K562 (cell line): ENCODE measurements at regions not wholly inside any gene's neighbourhood (a gene's known extent, or its start where the extent isn't known, plus 50 kb on each side); places are given as distances from the start of the nearest gene placed in this dataset.

Source experiments
- ATAC-seq: fragments of 200-7000 bp; cut with Tn5 transposase; 3 replicates; pipeline ENCODE4 v1.9.1; 2020; ENCODE audit warnings: moderate library complexity
- BruUV-seq: library from RNA; stranded (reverse); fragments of 400-500 nt; replicated peaks from 2 replicates; lab custom pipeline; 2021; lab: Mats Ljungman, UMichigan
- CTCF ChIA-PET: fragments of 300-600 bp; formaldehyde crosslinking; extraction: SDS; loops from one replicate; lab custom pipeline; 2021; ENCODE audit warnings: low intra/inter-chr PET ratio; lab: Yijun Ruan, JAX
- POLR2A ChIA-PET: fragments of 300-600, 350-650 bp; sonication (Branson Sonifier 250); formaldehyde crosslinking; extraction: SDS; loops from one replicate; lab custom pipeline; 2021; ENCODE audit warnings: antibody characterized with exemption, inconsistent platforms; lab: Yijun Ruan, JAX
- DNase-seq, 4 experiments: peaks; one replicate each; pipeline versions ENCODE4 v3.0.0 to v3.0.0-alpha.2; 2011 to 2018; ENCODE audit warnings: low spot score in 3 of 4, mixed read lengths in 3 of 4; ENCODE audit errors: extremely low read depth in 1 of 4
- FAIRE-seq: peaks from 2 replicates; lab custom pipeline; 2011; peaks lifted over from hg19 to GRCh38; lab: Jason Lieb, UNC
- H2AFZ ChIP-seq: 2 replicates; pipeline ENCODE4 v1.6.0; 2011; ENCODE audit warnings: low read depth, low read length, control low read depth, inconsistent platforms
- H3K27ac ChIP-seq: fragments of 200-600 bp; 3 replicates; pipeline ENCODE4 v1.8.0; 2011; ENCODE audit warnings: low read depth, mild to moderate bottlenecking, control low read depth, inconsistent platforms, low read length, moderate library complexity, mixed read lengths; ENCODE audit errors: extremely low read depth
- H3K27me3 ChIP-seq, 2 experiments: fragments of 300-600 bp in 1 of 2; 2 replicates in 1 of 2; 3 replicates in 1 of 2; pipeline versions ENCODE4 v1.6.0 to v1.8.0; 2011; ENCODE audit warnings: inconsistent platforms in 2 of 2, low read length in 2 of 2, mild to moderate bottlenecking in 1 of 2, mixed read lengths in 1 of 2, moderate library complexity in 1 of 2; ENCODE audit not compliant: control insufficient read depth in 2 of 2, insufficient read depth in 2 of 2
- H3K36me3 ChIP-seq: fragments of 300-600 bp; 3 replicates; pipeline ENCODE4 v1.8.0; 2011; ENCODE audit warnings: mild to moderate bottlenecking, low read length, inconsistent platforms; ENCODE audit not compliant: control insufficient read depth, insufficient read depth
- H3K4me1 ChIP-seq, 2 experiments: fragments of 200-600 bp in 1 of 2; replicated peaks in 1 of 2; 2 replicates in 1 of 2; 3 replicates in 1 of 2; pipeline versions ENCODE4 v1.5.1 to v1.8.0; 2011; ENCODE audit warnings: inconsistent platforms in 2 of 2, low read length in 2 of 2, mild to moderate bottlenecking in 1 of 2, mixed read lengths in 1 of 2, moderate library complexity in 1 of 2; ENCODE audit not compliant: control insufficient read depth in 2 of 2, insufficient read depth in 2 of 2
- H3K4me2 ChIP-seq: 2 replicates; pipeline ENCODE4 v1.6.1; 2011; ENCODE audit warnings: low read length, control low read depth, inconsistent platforms, mixed read lengths; ENCODE audit not compliant: insufficient read depth
- H3K4me3 ChIP-seq: fragments of 200-600 bp; sonication (generic), shearing (Covaris generic); 2 replicates; pipeline ENCODE4 v1.5.1; 2016; ENCODE audit warnings: control low read depth, inconsistent platforms
- H3K79me2 ChIP-seq: fragments of 200-600 bp; 3 replicates; pipeline ENCODE4 v1.8.0; 2011; ENCODE audit warnings: low read length, inconsistent platforms; ENCODE audit not compliant: control insufficient read depth, insufficient read depth
- H3K9ac ChIP-seq, 2 experiments: 2 replicates each; pipeline versions ENCODE4 v1.6.0 to v1.6.1; 2011; ENCODE audit warnings: low read depth in 2 of 2, low read length in 2 of 2, control low read depth in 1 of 2, inconsistent platforms in 1 of 2, mild to moderate bottlenecking in 1 of 2, mixed read lengths in 1 of 2; ENCODE audit not compliant: insufficient read depth in 1 of 2
- H3K9me1 ChIP-seq: one replicate; pipeline ENCODE4 v1.6.0; 2011; ENCODE audit warnings: inconsistent platforms, mild to moderate bottlenecking, low read length, moderate library complexity; ENCODE audit not compliant: control insufficient read depth, insufficient read depth
- H3K9me3 ChIP-seq: replicated peaks from 2 replicates; pipeline ENCODE4 v1.5.1; 2011; ENCODE audit warnings: low read depth, low read length, inconsistent platforms; ENCODE audit not compliant: control insufficient read depth, insufficient read depth
- H4K20me1 ChIP-seq: replicated peaks from 2 replicates; pipeline ENCODE4 v1.6.1; 2011; ENCODE audit warnings: low read length, inconsistent platforms, mixed read lengths; ENCODE audit not compliant: control insufficient read depth, insufficient read depth
- CREB3L1 ChIP-seq: fragments of 450-650 bp; IDR thresholded peaks from 2 replicates; pipeline ENCODE4 v1.6.1; 2014; ENCODE audit warnings: low read depth, mild to moderate bottlenecking, moderate library complexity, borderline replicate concordance
- L3MBTL2 ChIP-seq: fragments of 450-650 bp; IDR thresholded peaks from 2 replicates; pipeline ENCODE4 v1.6.1; 2016; ENCODE audit warnings: mild to moderate bottlenecking, moderate library complexity
- NBN ChIP-seq: fragments of 450-650 bp; IDR thresholded peaks from 2 replicates; pipeline ENCODE4 v1.6.1; 2016; ENCODE audit warnings: low read depth, mild to moderate bottlenecking
- NR2C1 ChIP-seq, 2 experiments: fragments of 450-650 bp; IDR thresholded peaks; 2 replicates each; pipeline ENCODE4 v1.6.1; 2017; ENCODE audit warnings: mild to moderate bottlenecking in 2 of 2, antibody characterized with exemption in 1 of 2, inconsistent platforms in 1 of 2, missing compliant biosample characterization in 1 of 2, missing genetic modification characterization in 1 of 2
- NRF1 ChIP-seq, 2 experiments: fragments of 450-650 bp; IDR thresholded peaks in 1 of 2; conservative IDR thresholded peaks in 1 of 2; 2 replicates each; pipeline ENCODE4 v1.6.1; 2014; ENCODE audit warnings: mild to moderate bottlenecking in 2 of 2
- ZFP36 ChIP-seq: fragments of 150-350 bp; IDR thresholded peaks from 2 replicates; pipeline ENCODE4 v1.6.1; 2018; ENCODE audit warnings: low read length, low read depth; ENCODE audit not compliant: partially characterized antibody
- ZNF592 ChIP-seq: fragments of 450-650 bp; IDR thresholded peaks from 2 replicates; pipeline ENCODE4 v1.6.1; 2017; ENCODE audit warnings: antibody characterized with exemption, mild to moderate bottlenecking
- WGBS: fragments of 100-300 bp; shearing (Covaris generic); methylation state at CpG from one replicate; pipeline ENCODE4 v1.1.6; 2016; ENCODE audit warnings: low coverage, mixed read lengths; ENCODE audit not compliant: insufficient coverage; ENCODE audit errors: missing lambda C conversion rate; 5-methylcytosine and 5-hydroxymethylcytosine counted together
- in situ Hi-C: fragments of 300-500 bp; cut with MboI; formaldehyde crosslinking; loops from 4 replicates; pipeline ENCODE4 v1.15.0; 2018; ENCODE audit warnings: inconsistent platforms, mixed read lengths
- intact Hi-C: fragments of 100-400 bp; cut with micrococcal nuclease; formaldehyde crosslinking; loops from 2 replicates; pipeline ENCODE4 v1.14.2; 2022

GRCh38 chr3:177286034-177286433, 88.8 kb upstream of the TBL1XR1 start:
- DNase-seq (no peak), ATAC-seq (no peak), FAIRE-seq (no peak)
- Histone ChIP-seq H3K36me3 (no peaks in the 10 kb centered on the region), H3K27me3 (no peaks in the 10 kb centered on the region), H3K27ac (no peak overlapping the region), H3K9me1 (no peaks in the 10 kb centered on the region), H3K9ac (no peak overlapping the region), H4K20me1 (no peaks in the 10 kb centered on the region), H3K4me3 (no peak overlapping the region), H2AFZ (no peak overlapping the region), H3K4me2 (no peak overlapping the region), H3K4me1 (peaks cover 0 to 31% of the 10 kb centered on the region in 2 experiments; a peak in 4 of 5 replicates), H3K9me3 (no peaks in the 10 kb centered on the region), H3K79me2 (no peaks in the 10 kb centered on the region)
- POLR2A ChIA-PET = no interaction called here
- WGBS = 77% methylated on average over 2 of the region's 2 CpGs
- CTCF ChIA-PET = interaction anchor here (0.5 kb wide), 1 partner anchor 414 kb away, joined by 3 read pairs; no protein-coding TSS in a partner anchor
- no TSS peak for BruUV-seq
- in situ Hi-C loops (no loop called here), intact Hi-C loops (no loop called here)
- TF ChIP-seq NR2C1 (IDR thresholded peaks at IDR 0.05) (0 out of 2 replicates have a peak, but pooled peaks have one; percentile 18), NR2C1 (tag; IDR thresholded peaks at IDR 0.05) (no peak), ZFP36 (no peak), NBN (no peak)

- H3K27ac ChIP-seq = peak overlapping the region; percentile 67; the same call in 2 of the 3 replicates
- in situ Hi-C loops (no loop called here), intact Hi-C loops (no loop called here)
- no peak overlapping the region for H3K4me3 ChIP-seq
- WGBS = 35% methylated on average over 4 of the region's 4 CpGs
- FAIRE-seq (no peak), DNase-seq (peak in 2 of 4 experiments; percentile 28 to 48), ATAC-seq (peak; percentile 37)
- no peaks in the 10 kb centered on the region for H3K9me3 ChIP-seq
- no peak overlapping the region; the same call in 1 of the 2 replicates for H3K4me2 ChIP-seq
- no peaks in the 10 kb centered on the region for H3K9me1 ChIP-seq
- ChIA-PET CTCF (no interaction called here), POLR2A (no interaction called here)
- H3K9ac ChIP-seq = peak overlapping the region in 1 of 2 experiments; percentile 76; a peak in 1 of 4 replicates
- H3K79me2 ChIP-seq = no peaks in the 10 kb centered on the region
- H3K36me3 ChIP-seq = no peaks in the 10 kb centered on the region
- no peaks in the 10 kb centered on the region for H3K27me3 ChIP-seq
- H2AFZ ChIP-seq = peak overlapping the region; percentile 93
- H4K20me1 ChIP-seq = no peaks in the 10 kb centered on the region
- BruUV-seq = no TSS peak
- peaks cover 0 to 19% of the 10 kb centered on the region in 2 experiments; a peak in 4 of 5 replicates for H3K4me1 ChIP-seq
- TF ChIP-seq CREB3L1 (0 out of 2 replicates have a peak, but pooled peaks have one; percentile 33), NRF1 (conservative IDR thresholded peaks at IDR 0.05 in 1 of 2, IDR thresholded peaks at IDR 0.05 in 1 of 2) (peak; percentile 72 to 76), ZNF592 (peak; percentile 21; the same call in 1 of the 2 replicates), L3MBTL2 (peak; percentile 33; the same call in 1 of the 2 replicates)
Observed at GRCh38 chr3:177287231-177287630, 89.9 kb upstream of the TBL1XR1 start.
